ENCODE measurements at regions not wholly inside any gene's neighbourhood (a gene's known extent, or its start where the extent isn't known, plus 50 kb on each side); places are given as distances from the start of the nearest gene placed in this dataset.

DNA sequence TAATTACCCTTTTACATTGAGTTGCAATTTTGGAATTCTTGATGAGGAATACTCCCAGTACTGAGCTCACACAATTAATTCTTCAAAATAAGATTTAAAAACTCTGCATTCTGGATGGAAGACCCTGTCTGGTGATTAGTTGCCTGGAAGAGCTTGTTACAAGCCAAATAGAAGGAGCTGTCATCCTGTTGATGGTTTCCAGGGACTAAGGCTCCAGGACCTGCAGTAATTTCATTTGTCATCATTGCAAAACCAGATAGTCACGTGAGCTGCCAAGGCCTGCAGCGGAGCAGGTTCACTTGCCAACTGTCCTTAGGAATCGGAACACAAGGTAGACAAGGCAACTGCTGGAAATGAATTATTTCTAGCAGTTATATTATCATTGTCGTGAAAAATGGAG, 597.7 kb downstream of the CCDC171 start:
- Histone ChIP-seq H3K27ac (peak overlapping the region; percentile 3), H3K4me1 (ENCODE audit: insufficient read depth) (peaks cover 5% of the 10 kb centered on the region)

DNA sequence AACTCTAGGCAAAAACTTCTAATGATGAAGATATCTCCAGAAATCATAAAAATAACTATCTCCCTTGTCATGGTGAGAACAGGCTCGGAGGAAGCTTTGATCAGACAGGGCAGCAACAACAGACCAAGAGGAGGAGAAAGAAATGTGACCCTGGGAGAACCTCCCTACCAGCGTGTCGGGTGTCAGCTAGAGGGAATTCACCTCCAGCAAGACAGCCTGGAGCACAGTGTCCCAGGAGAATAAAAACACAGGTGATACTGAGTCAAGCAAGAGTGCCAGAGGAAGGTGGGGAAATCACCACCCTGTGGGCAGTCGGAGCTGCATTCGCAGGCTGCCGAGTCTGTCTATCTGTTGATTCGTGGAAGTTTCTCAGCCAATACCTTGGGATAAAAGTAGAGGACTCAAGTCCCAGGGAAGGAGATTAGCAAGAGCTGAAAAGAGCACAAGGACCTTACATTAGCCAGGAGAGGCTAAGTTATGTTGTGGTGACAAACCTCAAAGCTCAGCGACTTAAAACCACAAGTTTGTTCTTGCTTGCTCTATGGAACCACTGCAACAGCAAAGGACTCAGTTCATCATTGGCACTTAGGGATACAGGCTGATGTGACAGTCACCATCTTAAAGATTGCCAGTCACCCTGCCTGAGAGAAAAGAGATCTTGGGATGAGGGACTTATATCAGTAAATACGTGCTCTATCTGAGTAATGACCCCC, 598.3 kb downstream of the CCDC171 start:
- Histone ChIP-seq H3K79me2 (no peaks in the 10 kb centered on the region), H3K27ac (peak overlapping the region; percentile 3), H3K36me3 (replicated peaks; ENCODE audit: insufficient read depth, low read depth) (no peaks in the 10 kb centered on the region), H3K4me3 (no peak overlapping the region), H2AFZ (no peak overlapping the region), H3K4me1 (ENCODE audit: insufficient read depth) (peaks cover 5% of the 10 kb centered on the region), H4K20me1 (ENCODE audit: insufficient read depth, poor library complexity, severe bottlenecking) (no peaks in the 10 kb centered on the region), H3K9me2 (replicated peaks; ENCODE audit: insufficient read depth) (no peaks in the 10 kb centered on the region), H3K4me2 (no peak overlapping the region), H3K27me3 (no peaks in the 10 kb centered on the region), H3K9me3 (ENCODE audit: low read depth) (no peaks in the 10 kb centered on the region)
- WGBS (ENCODE audit: low lambda C conversion rate, missing lambda C conversion rate) = 56% methylated on average over 9 of the region's 9 CpGs
- no peak for DNase-seq (ENCODE audit: low spot score)
- no peak for TF ChIP-seq EZH2 (IDR thresholded peaks at IDR 0.05; ENCODE audit: borderline replicate concordance)
- no peak for TF ChIP-seq EZH2phosphoT487 (IDR thresholded peaks at IDR 0.05; ENCODE audit: low read depth, severe bottlenecking, unreplicated experiment)
- TF ChIP-seq, protein P1, sequence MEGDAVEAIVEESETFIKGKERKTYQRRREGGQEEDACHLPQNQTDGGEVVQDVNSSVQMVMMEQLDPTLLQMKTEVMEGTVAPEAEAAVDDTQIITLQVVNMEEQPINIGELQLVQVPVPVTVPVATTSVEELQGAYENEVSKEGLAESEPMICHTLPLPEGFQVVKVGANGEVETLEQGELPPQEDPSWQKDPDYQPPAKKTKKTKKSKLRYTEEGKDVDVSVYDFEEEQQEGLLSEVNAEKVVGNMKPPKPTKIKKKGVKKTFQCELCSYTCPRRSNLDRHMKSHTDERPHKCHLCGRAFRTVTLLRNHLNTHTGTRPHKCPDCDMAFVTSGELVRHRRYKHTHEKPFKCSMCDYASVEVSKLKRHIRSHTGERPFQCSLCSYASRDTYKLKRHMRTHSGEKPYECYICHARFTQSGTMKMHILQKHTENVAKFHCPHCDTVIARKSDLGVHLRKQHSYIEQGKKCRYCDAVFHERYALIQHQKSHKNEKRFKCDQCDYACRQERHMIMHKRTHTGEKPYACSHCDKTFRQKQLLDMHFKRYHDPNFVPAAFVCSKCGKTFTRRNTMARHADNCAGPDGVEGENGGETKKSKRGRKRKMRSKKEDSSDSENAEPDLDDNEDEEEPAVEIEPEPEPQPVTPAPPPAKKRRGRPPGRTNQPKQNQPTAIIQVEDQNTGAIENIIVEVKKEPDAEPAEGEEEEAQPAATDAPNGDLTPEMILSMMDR (IDR thresholded peaks at IDR 0.05; ENCODE audit: poor library complexity) = no peak

More for the DNA sequence above, 597.7 kb downstream of the CCDC171 start:
- Histone ChIP-seq H3K79me2 (no peaks in the 10 kb centered on the region), H4K20me1 (ENCODE audit: insufficient read depth, poor library complexity, severe bottlenecking) (no peaks in the 10 kb centered on the region), H3K27me3 (no peaks in the 10 kb centered on the region), H3K9me3 (ENCODE audit: low read depth) (no peaks in the 10 kb centered on the region), H2AFZ (no peak overlapping the region), H3K9me2 (replicated peaks; ENCODE audit: insufficient read depth) (no peaks in the 10 kb centered on the region), H3K36me3 (replicated peaks; ENCODE audit: insufficient read depth, low read depth) (no peaks in the 10 kb centered on the region), H3K4me2 (no peak overlapping the region), H3K4me3 (no peak overlapping the region)
- 55% methylated on average over 4 of the region's 4 CpGs for WGBS (ENCODE audit: low lambda C conversion rate, missing lambda C conversion rate)
- TF ChIP-seq EZH2 (IDR thresholded peaks at IDR 0.05; ENCODE audit: borderline replicate concordance) (no peak), EZH2phosphoT487 (IDR thresholded peaks at IDR 0.05; ENCODE audit: low read depth, severe bottlenecking, unreplicated experiment) (no peak)
- TF ChIP-seq, protein P1 (IDR thresholded peaks at IDR 0.05; ENCODE audit: poor library complexity) = no peak
- peak; percentile 57 for DNase-seq (ENCODE audit: low spot score)

DNA sequence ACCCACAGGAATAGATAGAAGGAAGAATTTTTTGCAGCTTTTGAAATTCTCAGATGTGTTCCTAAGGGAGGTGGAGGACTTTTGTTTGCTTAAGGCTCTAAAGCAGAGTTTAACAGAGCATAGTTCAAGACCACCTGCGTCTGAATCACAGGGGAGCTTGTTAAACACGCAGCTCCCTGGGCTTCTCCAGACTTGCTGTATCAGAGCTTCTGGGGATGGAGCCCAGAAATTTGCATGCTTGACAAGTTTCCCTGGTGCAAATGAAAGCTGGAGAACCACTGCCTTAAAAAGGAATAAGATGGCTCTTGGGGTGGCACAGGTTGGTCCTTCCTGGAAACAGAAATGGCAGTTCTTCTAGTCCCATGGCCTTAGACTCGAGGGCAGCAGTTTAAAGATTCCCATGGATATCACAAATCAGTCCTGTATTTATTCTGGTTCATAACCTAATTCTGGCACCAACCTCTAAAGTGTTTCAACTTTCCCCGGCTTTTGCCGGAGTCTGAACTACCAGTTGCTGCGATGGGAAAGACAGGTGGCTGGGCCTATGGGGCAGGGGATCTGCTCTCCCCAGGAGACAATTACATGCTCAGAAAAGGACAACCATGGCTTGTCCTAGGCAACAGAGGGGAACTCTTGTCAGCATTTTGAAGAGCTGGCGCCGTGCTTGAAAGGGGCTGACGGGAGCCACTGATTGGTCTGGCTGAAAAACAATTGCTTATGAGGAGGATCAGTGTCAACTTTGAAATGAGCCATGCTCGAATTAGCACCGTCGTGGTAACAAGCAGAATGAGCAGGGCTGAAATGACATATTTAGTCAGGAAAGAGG, 599.6 kb downstream of the CCDC171 start:
- 69% methylated on average over 12 of the region's 12 CpGs for WGBS (ENCODE audit: low lambda C conversion rate, missing lambda C conversion rate)
- Histone ChIP-seq H3K9me2 (replicated peaks; ENCODE audit: insufficient read depth) (no peaks in the 10 kb centered on the region), H3K79me2 (no peaks in the 10 kb centered on the region), H3K4me3 (no peak overlapping the region), H4K20me1 (ENCODE audit: insufficient read depth, poor library complexity, severe bottlenecking) (no peaks in the 10 kb centered on the region), H3K9me3 (ENCODE audit: low read depth) (no peaks in the 10 kb centered on the region), H3K27ac (no peak overlapping the region), H3K27me3 (no peaks in the 10 kb centered on the region), H3K4me2 (no peak overlapping the region), H3K4me1 (ENCODE audit: insufficient read depth) (peaks cover 14% of the 10 kb centered on the region), H3K36me3 (replicated peaks; ENCODE audit: insufficient read depth, low read depth) (no peaks in the 10 kb centered on the region), H2AFZ (no peak overlapping the region)
- TF ChIP-seq, protein P1 (IDR thresholded peaks at IDR 0.05; ENCODE audit: poor library complexity) = no peak
- TF ChIP-seq EZH2phosphoT487 (IDR thresholded peaks at IDR 0.05; ENCODE audit: low read depth, severe bottlenecking, unreplicated experiment) (no peak), EZH2 (IDR thresholded peaks at IDR 0.05; ENCODE audit: borderline replicate concordance) (no peak)
- DNase-seq (ENCODE audit: low spot score) = no peak
